B cell (primary cell): ENCODE measurements at regions not wholly inside any gene's neighbourhood (a gene's known extent, or its start where the extent isn't known, plus 50 kb on each side); places are given as distances from the start of the nearest gene placed in this dataset.

Source experiments
- ATAC-seq: fragments of 200-7000 bp; cut with Tn5 transposase; one replicate; pipeline ENCODE4 v1.10.0; 2021; ENCODE audit warnings: low read depth, mild to moderate bottlenecking, moderate number of reproducible peaks, moderate library complexity
- CTCF ChIA-PET: fragments of 350-600 bp; sonication (Branson Sonifier 250); formaldehyde crosslinking; loops from one replicate; lab custom pipeline; 2021; ENCODE audit warnings: antibody characterized with exemption, inconsistent platforms; lab: Charles Lee
- POLR2A ChIA-PET: fragments of 350-600 bp; sonication (Branson Sonifier 250); formaldehyde crosslinking; loops from one replicate; lab custom pipeline; 2021; ENCODE audit warnings: antibody characterized with exemption; lab: Charles Lee
- DNase-seq: peaks from one replicate; pipeline ENCODE4 v3.0.0; 2013
- H2AFZ ChIP-seq: 2 replicates; pipeline ENCODE4 v1.6.1; 2012; ENCODE audit warnings: mild to moderate bottlenecking, low read depth, low read length; ENCODE audit not compliant: insufficient read depth, poor library complexity, severe bottlenecking
- H3K27ac ChIP-seq, 2 donors: 1 replicate in 1 of 2; 2 replicates in 1 of 2; pipeline ENCODE4 v1.5.1; 2012 to 2013; ENCODE audit warnings: low read length in 2 of 2, mild to moderate bottlenecking in 2 of 2, moderate library complexity in 1 of 2
- H3K27me3 ChIP-seq, 4 experiments: fragments of 200-600 bp in 1 of 4; sonication (generic) in 1 of 4; replicated peaks in 1 of 4; 1 replicate in 2 of 4; 2 replicates in 2 of 4; pipeline versions ENCODE4 v1.6.1 to v1.7.0; 2013 to 2016; ENCODE audit warnings: low read length in 3 of 4, mild to moderate bottlenecking in 2 of 4, mixed read lengths in 1 of 4, moderate library complexity in 1 of 4; ENCODE audit not compliant: insufficient read depth in 4 of 4, control insufficient read depth in 3 of 4; ENCODE audit errors: control extremely low read depth in 1 of 4
- H3K36me3 ChIP-seq, 2 experiments: replicated peaks in 1 of 2; 1 replicate in 1 of 2; 2 replicates in 1 of 2; pipeline versions ENCODE4 v1.6.1 to v1.7.1; 2013; ENCODE audit warnings: low read length in 1 of 2; ENCODE audit not compliant: insufficient read depth in 2 of 2, control insufficient read depth in 1 of 2; ENCODE audit errors: control extremely low read depth in 1 of 2, extremely low read depth in 1 of 2
- H3K4me1 ChIP-seq, 2 donors: fragments of 200-600 bp in 1 of 2; sonication (generic) in 1 of 2; 1 replicate in 1 of 2; 2 replicates in 1 of 2; pipeline versions ENCODE4 v1.5.1 to v1.6.1; 2013 to 2017; ENCODE audit warnings: low read length in 2 of 2; ENCODE audit not compliant: control insufficient read depth in 2 of 2, insufficient read depth in 2 of 2
- H3K4me2 ChIP-seq: replicated peaks from 2 replicates; pipeline ENCODE3; 2012; ENCODE audit warnings: mild to moderate bottlenecking, low read depth, low read length; ENCODE audit not compliant: poor library complexity, severe bottlenecking
- H3K4me3 ChIP-seq, 5 experiments: fragments of 200-600 bp in 1 of 5; sonication (generic) in 1 of 5; 1 replicate in 3 of 5; 2 replicates in 2 of 5; pipeline versions ENCODE4 v1.5.1 to v1.7.0; 2011 to 2016; ENCODE audit warnings: low read length in 4 of 5, mild to moderate bottlenecking in 4 of 5, low read depth in 2 of 5, control low read depth in 1 of 5, moderate library complexity in 1 of 5; ENCODE audit not compliant: insufficient read depth in 1 of 5; ENCODE audit errors: control extremely low read depth in 1 of 5, extremely low read depth in 1 of 5
- H3K79me2 ChIP-seq: fragments of 200-600 bp; sonication (generic); one replicate; pipeline ENCODE4 v1.6.0; 2016; ENCODE audit warnings: low read length; ENCODE audit not compliant: control insufficient read depth, insufficient read depth
- H3K9ac ChIP-seq: fragments of 200-600 bp; sonication (generic); 2 replicates; pipeline ENCODE4 v1.6.1; 2017; ENCODE audit warnings: mild to moderate bottlenecking, low read length, moderate library complexity
- H3K9me3 ChIP-seq, 3 donors: one replicate each; pipeline versions ENCODE4 v1.6.1 to v1.7.1; 2013; ENCODE audit warnings: low read length in 2 of 3; ENCODE audit not compliant: control insufficient read depth in 2 of 3, insufficient read depth in 1 of 3; ENCODE audit errors: control extremely low read depth in 1 of 3
- H4K20me1 ChIP-seq: 2 replicates; pipeline ENCODE4 v1.6.0; 2012; ENCODE audit warnings: mild to moderate bottlenecking, low read length; ENCODE audit not compliant: insufficient read depth, control insufficient read depth, poor library complexity, severe bottlenecking
- H3K27ac Mint-ChIP-seq: one replicate; pipeline ENCODE4 v1.8.0; 2021; ENCODE audit warnings: mixed read lengths
- H3K27me3 Mint-ChIP-seq: one replicate; pipeline ENCODE4 v1.8.0; 2021; ENCODE audit warnings: mixed read lengths
- H3K4me1 Mint-ChIP-seq: one replicate; pipeline ENCODE4 v1.8.0; 2021; ENCODE audit warnings: mixed read lengths
- H3K4me3 Mint-ChIP-seq: one replicate; pipeline ENCODE4 v1.8.0; 2021; ENCODE audit warnings: mixed read lengths
- H3K9me3 Mint-ChIP-seq: one replicate; pipeline ENCODE4 v1.8.0; 2022; ENCODE audit warnings: mixed read lengths; ENCODE audit not compliant: insufficient read depth
- CTCF ChIP-seq: fragments of 200-600 bp; IDR thresholded peaks from one replicate; pipeline ENCODE4 v1.8.0; 2022; ENCODE audit warnings: antibody characterized with exemption, mild to moderate bottlenecking
- EZH2 ChIP-seq: IDR thresholded peaks from 2 replicates; pipeline ENCODE4 v1.6.1; 2012; ENCODE audit warnings: borderline replicate concordance, low read depth, mild to moderate bottlenecking, moderate library complexity, low read length; ENCODE audit not compliant: insufficient read depth, poor library complexity, severe bottlenecking
- WGBS: methylation state at CpG from one replicate; pipeline ENCODE4 v1.1.5; 2013; ENCODE audit warnings: missing lambda C conversion rate; ENCODE audit not compliant: insufficient coverage; 5-methylcytosine and 5-hydroxymethylcytosine counted together
- intact Hi-C: fragments of 100-400 bp; cut with micrococcal nuclease; formaldehyde crosslinking; loops from one replicate; pipeline ENCODE4 v1.10.0; 2022

DNA sequence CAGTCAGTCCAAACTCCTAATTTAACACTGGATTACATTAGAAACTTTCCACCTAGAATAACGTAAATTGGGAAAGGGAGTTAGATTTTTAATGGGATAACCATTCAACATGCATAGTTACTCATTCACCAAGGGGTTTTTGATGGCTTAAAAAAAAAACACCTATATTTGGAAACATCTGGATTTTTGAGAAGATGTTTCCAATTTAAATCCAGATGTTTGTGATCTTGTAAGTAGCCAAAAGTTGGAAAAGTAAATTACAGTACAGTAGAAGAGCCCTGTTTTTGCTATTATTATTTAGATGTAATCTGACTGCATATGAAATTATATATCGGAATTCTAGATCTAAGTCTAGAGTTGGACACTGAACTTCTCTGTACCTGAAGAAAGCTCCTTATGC, 478.2 kb downstream of the CD83 start:
- intact Hi-C loops, result no loop called here
- ChIA-PET POLR2A (interaction anchor here (0.7 kb wide), 1 partner anchor 389 kb away, joined by 3 read pairs; no protein-coding TSS in a partner anchor), CTCF (no interaction called here)
- ATAC-seq (no peak), DNase-seq (no peak)
- no CpG with 5 or more reads among the region's 2 CpGs for WGBS
- Histone ChIP-seq H3K4me3 (no peak overlapping the region), H3K27ac (no peak overlapping the region), H3K27me3 (no peaks in the 10 kb centered on the region), H3K4me1 (peaks cover 25 to 27% of the 10 kb centered on the region in 2 donors), H3K4me2 (no peak overlapping the region), H3K9me3 (no peaks in the 10 kb centered on the region), H3K36me3 (no peaks in the 10 kb centered on the region), H3K79me2 (no peaks in the 10 kb centered on the region), H2AFZ (no peak overlapping the region), H4K20me1 (no peaks in the 10 kb centered on the region), H3K9ac (no peak overlapping the region)
- H3K27me3 Mint-ChIP-seq, result no peaks in the 10 kb centered on the region
- no peaks in the 10 kb centered on the region for H3K9me3 Mint-ChIP-seq
- H3K4me1 Mint-ChIP-seq, result peaks cover 23% of the 10 kb centered on the region
- H3K4me3 Mint-ChIP-seq, result no peak overlapping the region
- TF ChIP-seq EZH2, result no peak
- no peak for TF ChIP-seq CTCF
- no peak overlapping the region for H3K27ac Mint-ChIP-seq

GRCh38 chr6:14596410-14596809, 478.8 kb downstream of the CD83 start:
- no peak for DNase-seq

More at GRCh38 chr6:14596410-14596809, 478.8 kb downstream of the CD83 start:
- Histone ChIP-seq H3K79me2 (no peaks in the 10 kb centered on the region), H3K4me2 (no peak overlapping the region), H3K4me1 (peaks cover 25 to 27% of the 10 kb centered on the region in 2 donors), H3K9me3 (peaks cover 0 to under 1% (median 0%) of the 10 kb centered on the region in 3 donors), H3K27me3 (no peaks in the 10 kb centered on the region), H4K20me1 (no peaks in the 10 kb centered on the region), H3K9ac (no peak overlapping the region), H3K36me3 (no peaks in the 10 kb centered on the region), H2AFZ (no peak overlapping the region), H3K27ac (no peak overlapping the region), H3K4me3 (no peak overlapping the region)
- H3K4me1 Mint-ChIP-seq, result peaks cover 23% of the 10 kb centered on the region
- ChIA-PET POLR2A (no interaction called here), CTCF (no interaction called here)
- no peaks in the 10 kb centered on the region for H3K27me3 Mint-ChIP-seq
- WGBS, result 81% methylated on average over 4 of the region's 4 CpGs
- intact Hi-C loops, result no loop called here
- no peak overlapping the region for H3K4me3 Mint-ChIP-seq
- peak overlapping the region; percentile 53 for H3K27ac Mint-ChIP-seq
- ATAC-seq, result no peak
- no peak for TF ChIP-seq EZH2
- TF ChIP-seq CTCF, result no peak
- no peaks in the 10 kb centered on the region for H3K9me3 Mint-ChIP-seq
